OCI-LY7 (cell line): ENCODE measurements at regions not wholly inside any gene's neighbourhood (a gene's known extent, or its start where the extent isn't known, plus 50 kb on each side); places are given as distances from the start of the nearest gene placed in this dataset.

Experiments used
- CTCF ChIP-seq: fragments of 200-600 bp; sonication (generic); conservative IDR thresholded peaks from 2 replicates; pipeline ENCODE4 v1.5.1; 2014; ENCODE audit warnings: mild to moderate bottlenecking, antibody characterized with exemption, low read length, moderate library complexity, mixed read lengths
- EZH2phosphoT487 ChIP-seq: fragments of 200-600 bp; sonication (generic); IDR thresholded peaks from 2 replicates; pipeline ENCODE4 v1.6.1; 2018; ENCODE audit warnings: low read depth, borderline replicate concordance, mild to moderate bottlenecking, mixed run types, antibody characterized with exemption, low read length, moderate library complexity, mixed read lengths

GRCh38 chr16:61074324-61074723 lies 961.9 kb downstream of the CDH8 start:
- TF ChIP-seq CTCF: no peak
- no peak for TF ChIP-seq EZH2phosphoT487
